ENCODE measurements at regions not wholly inside any gene's neighbourhood (a gene's known extent, or its start where the extent isn't known, plus 50 kb on each side); places are given as distances from the start of the nearest gene placed in this dataset.

DNA sequence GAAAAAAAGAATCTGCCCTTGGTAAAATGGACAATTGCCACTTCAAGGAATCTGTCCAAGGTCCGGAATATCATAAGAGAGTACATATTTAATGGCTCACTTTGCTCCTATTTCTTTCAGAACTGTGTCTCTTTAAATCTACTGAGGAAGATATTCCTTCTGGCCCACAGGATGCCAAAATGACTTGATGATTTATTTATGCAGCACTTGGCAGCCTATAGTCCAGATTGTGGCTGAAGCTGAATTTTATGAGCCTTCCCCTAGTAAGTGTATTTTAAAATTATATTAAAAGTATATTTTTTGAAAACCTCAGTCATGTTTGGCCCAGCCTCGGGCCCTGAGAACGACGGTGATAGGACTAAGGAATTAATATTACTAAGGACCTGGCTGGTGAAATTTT lies 465.1 kb upstream of the HNRNPA3 start:
- no peak for DNase-seq

- DNase-seq, result no peak
Measured at GRCh38 chr2:176747928-176748327, 464.7 kb upstream of the HNRNPA3 start.

DNA sequence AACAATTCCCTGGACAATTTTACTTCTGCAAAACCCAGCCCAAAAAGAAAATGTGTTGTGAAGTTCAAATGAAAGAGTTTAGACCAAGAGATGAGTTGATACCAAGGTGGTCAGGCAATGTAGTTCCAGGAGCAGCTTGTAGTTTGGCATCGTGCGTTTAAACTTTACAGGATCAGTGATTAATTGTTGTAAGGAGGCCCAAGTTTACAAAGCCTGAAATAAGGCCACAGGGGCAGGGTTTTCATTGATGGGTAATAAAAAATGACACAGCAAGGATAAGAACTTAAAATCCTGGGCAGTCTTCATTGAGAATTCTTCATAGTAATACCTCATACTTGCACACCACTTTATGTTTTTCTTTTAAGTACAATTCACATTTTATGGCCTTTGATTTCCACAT lies 463.9 kb upstream of the HNRNPA3 start:
- DNase-seq, result no peak

DNA sequence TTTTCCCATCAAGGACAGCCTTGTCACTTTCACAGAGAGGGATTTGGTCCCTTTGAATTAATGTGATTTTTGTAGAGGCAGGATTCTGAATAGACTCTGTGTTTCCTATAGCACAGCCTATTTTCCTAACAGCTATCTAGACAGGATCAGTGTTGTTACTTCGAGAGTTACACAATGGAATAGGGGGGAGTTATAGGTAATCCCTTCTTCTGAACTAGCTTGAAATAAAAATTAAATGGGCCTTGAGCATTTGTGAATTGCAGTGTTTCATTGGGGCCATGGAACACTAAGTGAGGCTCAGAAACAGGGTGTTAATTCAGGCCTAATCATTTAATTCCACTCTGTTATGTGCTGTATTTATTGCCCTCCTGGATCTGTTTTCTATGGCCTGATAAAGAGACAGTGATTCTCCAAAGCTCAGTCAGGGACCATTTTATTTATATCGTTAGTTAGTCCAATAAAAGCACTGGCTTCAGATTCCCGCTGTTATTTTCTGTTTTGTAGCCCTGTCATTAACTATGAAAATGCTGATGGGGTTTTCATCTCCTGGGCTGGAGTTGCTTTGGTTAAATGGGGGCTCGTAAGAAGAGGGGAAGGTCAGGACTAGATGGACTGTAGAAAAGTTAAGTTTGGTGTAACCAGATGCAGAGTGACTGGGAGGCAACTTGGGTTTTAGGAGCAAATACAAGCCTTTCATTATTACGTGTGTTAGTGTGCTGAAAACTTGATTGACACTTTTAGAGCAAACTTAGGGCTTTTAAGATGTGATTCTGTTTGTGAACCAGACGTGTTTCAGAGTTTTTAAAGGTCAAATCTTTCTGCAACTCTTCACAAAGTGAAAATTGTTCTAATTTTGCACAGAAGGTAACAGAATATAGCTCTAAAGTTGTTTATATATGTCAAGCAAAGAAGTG lies 461.0 kb upstream of the HNRNPA3 start:
- DNase-seq, result no peak

DNA sequence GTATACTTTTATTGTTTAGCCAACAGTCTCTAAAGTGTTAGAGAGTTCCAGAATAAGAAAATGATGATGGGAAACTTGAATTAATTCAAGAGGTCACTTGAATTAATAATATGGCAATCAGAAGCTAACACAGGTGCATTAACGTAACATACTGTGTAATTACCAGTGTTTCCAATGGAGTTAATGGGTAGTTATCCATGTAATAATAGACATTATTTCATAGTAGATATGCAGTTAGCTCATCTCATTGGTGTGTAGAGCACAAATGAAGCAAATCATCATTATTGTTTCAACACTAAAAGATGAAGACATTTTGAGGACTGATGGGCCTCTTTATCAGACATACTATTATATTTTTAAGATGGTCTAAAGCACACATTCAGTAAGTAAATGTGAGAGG lies 460.3 kb upstream of the HNRNPA3 start:
- DNase-seq, result no peak

DNA sequence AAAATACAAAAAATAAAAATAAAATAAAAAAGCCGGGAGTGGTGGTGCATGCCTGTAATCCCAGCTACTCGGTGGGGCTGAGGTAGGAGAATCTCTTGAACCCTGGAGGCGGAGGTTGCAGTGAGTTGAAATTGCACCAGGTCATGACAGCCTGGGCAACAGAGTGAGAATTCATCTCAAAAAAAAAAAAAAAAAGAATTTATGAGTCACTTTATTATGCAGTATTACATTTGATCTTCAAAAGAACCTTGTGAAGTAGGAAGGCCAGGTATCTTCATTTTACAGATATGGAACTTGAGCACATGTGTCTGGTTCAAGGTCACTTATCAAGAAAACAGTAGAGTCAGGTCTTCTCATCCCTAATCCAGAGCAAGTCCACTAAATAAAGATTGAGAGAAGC lies 459.4 kb upstream of the HNRNPA3 start:
- DNase-seq, result no peak

GRCh38 chr2:176753752-176754474 lies 458.7 kb upstream of the HNRNPA3 start:
- no peak for DNase-seq

DNA sequence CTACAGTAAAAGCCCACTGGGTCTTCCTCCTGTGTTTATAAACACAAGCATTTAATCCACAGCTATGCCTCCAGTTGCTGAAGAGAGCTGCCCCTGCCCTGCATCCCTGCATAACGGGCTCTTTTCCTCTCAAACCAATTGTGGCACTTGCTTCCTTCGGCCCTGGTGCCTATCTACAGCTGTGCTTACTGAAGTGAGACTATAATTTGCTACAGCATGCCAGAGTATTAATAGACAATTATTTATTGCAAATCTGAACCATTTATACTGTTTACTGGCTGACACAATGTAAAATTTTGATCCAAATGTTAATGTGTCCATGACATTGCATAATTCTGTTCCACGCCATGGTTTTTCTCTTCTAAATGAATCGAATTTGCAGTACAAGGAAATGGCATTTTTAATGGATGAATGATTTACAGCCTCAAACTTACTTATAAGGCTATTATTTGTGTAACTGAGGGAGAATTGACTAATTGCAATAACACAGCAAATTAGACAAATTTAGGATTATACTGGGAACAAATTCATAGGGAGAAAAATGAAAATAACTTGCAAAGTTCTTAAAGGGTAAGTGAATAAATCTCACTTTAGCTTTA lies 457.0 kb upstream of the HNRNPA3 start:
- no peak for DNase-seq

- DNase-seq, result no peak
Measured at GRCh38 chr2:176758426-176758825, 454.2 kb upstream of the HNRNPA3 start.

GRCh38 chr2:176760439-176760838 lies 452.2 kb upstream of the HNRNPA3 start:
- DNase-seq, result no peak

GRCh38 chr2:176763130-176763529 lies 449.5 kb upstream of the HNRNPA3 start:
- DNase-seq, result no peak

- DNase-seq, result no peak
Measured at GRCh38 chr2:176763851-176764404, 448.7 kb upstream of the HNRNPA3 start.

- no peak for DNase-seq
Measured at GRCh38 chr2:176764921-176765320, 447.7 kb upstream of the HNRNPA3 start.

DNA sequence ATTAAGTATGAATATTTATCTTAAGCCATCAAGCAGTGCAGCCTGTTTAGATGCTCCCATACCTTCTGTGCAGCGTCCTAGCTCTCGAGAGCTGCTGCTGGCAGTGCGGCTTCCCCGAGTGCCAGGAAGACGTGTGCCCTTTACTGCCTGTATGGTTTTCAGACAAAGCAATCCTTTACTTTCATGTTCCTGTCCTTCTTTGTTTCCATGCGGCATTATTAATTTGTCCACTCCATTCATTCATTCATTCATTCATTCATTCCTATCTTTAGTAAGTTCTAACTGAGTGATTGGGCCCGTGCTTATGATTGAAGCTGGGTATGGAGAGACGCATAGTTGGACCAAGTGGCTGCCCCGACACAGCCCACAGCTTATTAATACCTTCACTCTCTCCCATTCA lies 446.6 kb upstream of the HNRNPA3 start:
- no peak for DNase-seq

DNA sequence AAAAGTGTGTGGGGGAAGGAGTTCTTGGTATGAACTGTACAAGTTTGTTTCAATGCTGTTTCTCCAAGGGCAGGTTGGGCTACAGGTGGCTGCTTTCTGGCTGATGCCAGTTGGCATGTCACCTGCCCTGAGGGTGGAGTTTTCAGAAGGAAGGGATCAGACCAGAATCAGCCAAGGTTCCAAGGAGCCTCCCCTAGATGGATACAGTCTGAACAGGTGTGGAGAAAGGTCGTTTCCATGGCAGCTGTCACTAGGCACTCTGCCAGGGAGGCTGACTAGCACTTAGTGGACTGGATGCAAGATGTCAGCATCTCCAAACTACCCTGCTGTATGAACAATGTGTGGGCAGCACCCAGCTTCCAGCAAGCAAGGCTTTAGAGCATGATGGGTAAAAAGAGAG lies 444.4 kb upstream of the HNRNPA3 start:
- no peak for DNase-seq

DNA sequence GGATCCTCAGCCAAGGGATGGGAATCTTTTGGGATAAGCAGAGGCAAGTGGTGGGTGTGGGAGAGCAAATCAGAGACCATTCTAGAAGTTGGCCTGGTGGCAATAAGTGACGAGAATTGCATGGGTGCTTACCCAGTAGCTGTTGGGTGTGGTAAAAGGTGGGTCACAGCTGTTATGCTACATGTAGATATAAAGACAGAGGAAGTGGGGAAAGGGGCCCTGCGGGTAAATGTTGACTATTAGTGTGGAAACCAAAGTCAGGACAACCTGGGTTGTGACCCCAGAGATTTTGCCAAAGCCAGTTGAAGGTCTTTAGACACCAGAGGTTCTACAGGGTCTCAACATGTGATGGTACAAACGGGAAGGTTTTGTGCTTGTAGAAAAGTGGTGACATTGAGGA lies 443.6 kb upstream of the HNRNPA3 start:
- no peak for DNase-seq

DNA sequence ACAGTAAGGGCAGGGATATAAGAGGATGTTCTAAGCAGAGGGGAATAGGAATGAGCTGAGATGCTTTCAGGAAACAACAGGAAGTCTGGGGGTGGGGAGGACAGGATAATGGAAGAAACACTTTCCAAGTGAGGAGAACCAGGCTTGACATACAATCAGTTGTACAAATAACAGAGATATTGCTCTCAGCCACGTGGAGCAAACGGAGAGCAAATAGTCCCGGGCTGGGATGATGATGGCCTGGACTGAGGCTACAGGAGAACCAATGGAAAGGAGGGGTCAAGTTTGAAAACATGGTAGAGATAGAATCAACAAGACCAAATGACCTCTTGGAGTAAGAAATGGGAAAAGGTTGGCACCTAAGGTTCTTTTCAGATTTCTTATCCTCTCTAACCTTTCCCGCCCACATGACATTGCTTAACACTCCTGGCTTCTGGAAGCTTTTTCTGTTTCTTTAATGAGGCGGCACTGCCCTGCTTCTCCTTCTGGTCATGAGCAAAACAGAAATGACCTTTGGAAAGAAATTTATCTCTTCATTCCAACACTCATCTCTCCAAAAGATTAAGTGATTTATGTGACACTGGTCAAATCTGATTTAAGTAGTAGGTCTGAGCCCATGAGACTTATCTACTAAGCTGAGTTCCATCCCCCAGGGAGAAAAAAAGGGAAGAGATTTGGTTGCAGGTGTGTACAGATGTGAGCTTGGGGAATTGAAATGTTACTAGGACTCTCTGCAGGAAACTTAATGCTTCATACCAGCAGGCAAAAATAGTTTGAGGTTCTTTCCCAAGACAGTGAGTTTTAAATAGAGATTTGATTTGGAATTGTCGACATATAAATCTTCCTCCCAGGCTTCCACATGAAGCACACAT lies 442.9 kb upstream of the HNRNPA3 start:
- no peak for DNase-seq

GRCh38 chr2:176772816-176773215 lies 439.8 kb upstream of the HNRNPA3 start:
- DNase-seq, result no peak

DNA sequence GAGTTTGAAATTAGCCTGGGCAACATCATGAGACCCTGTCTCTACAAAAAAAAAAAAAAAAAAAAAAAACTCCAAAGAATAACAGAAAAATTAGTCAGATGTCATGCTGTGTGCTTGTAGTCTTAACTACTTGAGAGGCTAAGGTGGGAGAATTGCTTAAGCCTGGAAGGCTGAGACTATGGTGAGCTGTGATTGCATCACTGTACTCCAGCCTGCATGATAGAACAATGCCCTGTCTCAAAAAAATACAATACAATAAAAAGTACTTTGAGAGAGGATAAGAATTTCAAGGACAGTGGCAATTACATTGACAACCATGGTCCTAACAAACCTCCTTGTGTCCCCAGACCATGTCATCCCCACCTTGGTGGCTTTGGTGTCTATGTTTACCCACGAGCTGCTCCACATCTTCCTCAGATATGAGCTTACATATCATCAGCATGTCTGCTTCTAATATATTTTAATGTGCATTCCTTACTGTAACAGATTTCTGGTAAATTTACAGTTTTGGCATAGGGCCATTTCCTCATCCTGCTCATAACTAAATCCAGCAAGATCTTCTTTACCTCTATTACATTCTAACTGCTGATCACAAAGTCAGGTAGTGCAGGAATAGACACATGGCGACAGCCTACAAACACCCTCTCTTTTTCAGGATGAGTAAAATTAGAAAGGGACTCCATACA lies 437.7 kb upstream of the HNRNPA3 start:
- no peak for DNase-seq

DNA sequence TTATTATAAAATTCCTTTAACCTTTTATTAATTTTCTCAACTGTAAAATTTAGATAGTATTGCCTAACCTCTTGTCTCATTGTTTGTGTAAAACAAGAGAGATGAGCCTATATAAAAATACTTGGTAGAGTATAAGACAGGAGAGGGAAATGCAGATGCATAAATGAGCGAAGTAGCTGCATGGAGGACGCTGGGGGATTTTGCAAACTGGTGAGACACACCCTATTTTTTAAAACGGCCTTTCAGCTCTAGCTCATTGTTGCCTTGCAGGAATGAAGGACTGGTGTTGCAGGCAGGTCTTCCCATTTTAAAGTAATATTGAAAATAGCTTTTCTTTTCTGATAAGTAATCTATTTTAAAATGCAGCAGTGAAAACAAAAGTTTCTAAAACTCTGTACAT lies 435.3 kb upstream of the HNRNPA3 start:
- DNase-seq, result no peak

- no peak for DNase-seq
Measured at GRCh38 chr2:176779917-176780316, 432.7 kb upstream of the HNRNPA3 start.

DNA sequence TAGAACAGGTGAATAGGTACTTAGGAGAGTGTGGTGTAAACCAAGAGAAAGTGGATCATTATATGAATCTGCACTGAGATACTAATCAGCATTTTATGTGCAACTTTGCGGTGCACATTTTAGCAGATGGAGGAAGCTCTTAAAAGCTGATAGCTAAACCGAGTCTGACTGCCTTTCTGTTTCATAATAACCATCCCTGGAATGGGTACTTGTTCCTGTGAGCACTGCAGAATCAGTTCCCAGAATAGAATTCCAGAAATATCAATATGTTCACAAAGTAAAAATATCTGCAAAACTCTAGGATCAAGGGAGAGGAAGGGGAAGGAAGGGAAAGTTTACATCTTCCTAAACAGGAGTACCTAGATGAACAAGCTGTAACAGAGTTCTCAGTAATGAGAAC lies 432.2 kb upstream of the HNRNPA3 start:
- DNase-seq, result no peak
